IMR-90 (cell line): ENCODE measurements at regions not wholly inside any gene's neighbourhood (a gene's known extent, or its start where the extent isn't known, plus 50 kb on each side); places are given as distances from the start of the nearest gene placed in this dataset.

Source experiments
- ATAC-seq: fragments of 200-7000 bp; cut with Tn5 transposase; 2 replicates; pipeline ENCODE4 v1.9.1; 2020; ENCODE audit warnings: low read depth, mild to moderate bottlenecking, moderate library complexity
- BruUV-seq: library from RNA; stranded (reverse); fragments of 400-500 nt; replicated peaks from 2 replicates; lab custom pipeline; 2021; lab: Mats Ljungman, UMichigan
- CTCF ChIA-PET: fragments of 300-600 bp; formaldehyde crosslinking; extraction: SDS; loops from one replicate; lab custom pipeline; 2021; ENCODE audit warnings: antibody characterized with exemption; lab: Yijun Ruan, JAX
- POLR2A ChIA-PET: fragments of 300-600 bp; sonication (Branson Sonifier 250); formaldehyde crosslinking; loops from one replicate; lab custom pipeline; 2022; ENCODE audit warnings: antibody characterized with exemption; ENCODE audit not compliant: unreplicated experiment; lab: Charles Lee
- DNase-seq: peaks from one replicate; pipeline ENCODE4 v3.0.0; 2013
- H2AFZ ChIP-seq: replicated peaks from 2 replicates; pipeline ENCODE3; 2013; ENCODE audit warnings: low read length, mild to moderate bottlenecking; ENCODE audit not compliant: poor library complexity
- H2AK5ac ChIP-seq: 2 replicates; pipeline ENCODE4 v1.6.1; 2013; ENCODE audit warnings: low read depth, low read length, inconsistent platforms
- H2AK9ac ChIP-seq: replicated peaks from 2 replicates; pipeline ENCODE3; 2013; ENCODE audit warnings: mild to moderate bottlenecking, low read depth, low read length, moderate library complexity; ENCODE audit not compliant: poor library complexity
- H2BK120ac ChIP-seq: 2 replicates; pipeline ENCODE4 v1.6.1; 2013; ENCODE audit warnings: low read depth, low read length, inconsistent platforms
- H2BK15ac ChIP-seq: 3 replicates; pipeline ENCODE4 v1.6.1; 2013; ENCODE audit warnings: low read depth, low read length, inconsistent platforms
- H2BK20ac ChIP-seq: 2 replicates; pipeline ENCODE4 v1.6.1; 2013; ENCODE audit warnings: low read depth, mild to moderate bottlenecking, inconsistent platforms, low read length, moderate library complexity
- H2BK5ac ChIP-seq: 2 replicates; pipeline ENCODE4 v1.6.1; 2013; ENCODE audit warnings: mild to moderate bottlenecking, low read depth, low read length, inconsistent platforms; ENCODE audit not compliant: poor library complexity, severe bottlenecking
- H3K14ac ChIP-seq: replicated peaks from 2 replicates; pipeline ENCODE4 v1.6.1; 2013; ENCODE audit warnings: low read depth, low read length, inconsistent platforms
- H3K18ac ChIP-seq: 2 replicates; pipeline ENCODE4 v1.6.1; 2013; ENCODE audit warnings: low read depth, low read length, control low read depth
- H3K23ac ChIP-seq: 2 replicates; pipeline ENCODE4 v1.6.1; 2013; ENCODE audit warnings: low read depth, low read length, inconsistent platforms
- H3K27ac ChIP-seq: 2 replicates; pipeline ENCODE4 v1.5.1; 2013; ENCODE audit warnings: mild to moderate bottlenecking, control low read depth, low read length; ENCODE audit not compliant: insufficient read depth
- H3K27me3 ChIP-seq: 2 replicates; pipeline ENCODE4 v1.6.1; 2013; ENCODE audit warnings: low read length; ENCODE audit not compliant: control insufficient read depth, insufficient read depth
- H3K36me3 ChIP-seq: 2 replicates; pipeline ENCODE4 v1.6.1; 2013; ENCODE audit warnings: low read length, mixed read lengths; ENCODE audit not compliant: control insufficient read depth, insufficient read depth
- H3K4ac ChIP-seq: 2 replicates; pipeline ENCODE4 v1.6.1; 2013; ENCODE audit warnings: low read depth, low read length, inconsistent platforms
- H3K4me1 ChIP-seq: 2 replicates; pipeline ENCODE4 v1.6.1; 2013; ENCODE audit warnings: low read length, mixed read lengths; ENCODE audit not compliant: control insufficient read depth, insufficient read depth
- H3K4me2 ChIP-seq: 2 replicates; pipeline ENCODE4 v1.6.1; 2013; ENCODE audit warnings: low read depth, mild to moderate bottlenecking, control low read depth, low read length, moderate library complexity
- H3K4me3 ChIP-seq: 2 replicates; pipeline ENCODE4 v1.5.1; 2013; ENCODE audit warnings: low read depth, mild to moderate bottlenecking, control low read depth, low read length, moderate library complexity; ENCODE audit not compliant: insufficient read depth
- H3K56ac ChIP-seq: 2 replicates; pipeline ENCODE4 v1.6.1; 2013; ENCODE audit warnings: low read length, inconsistent platforms; ENCODE audit not compliant: insufficient read depth; ENCODE audit errors: extremely low read depth
- H3K79me1 ChIP-seq, 2 experiments: 2 replicates each; pipeline ENCODE4 v1.6.1; 2013; ENCODE audit warnings: low read length in 2 of 2, inconsistent platforms in 1 of 2, low read depth in 1 of 2
- H3K9ac ChIP-seq: 2 replicates; pipeline ENCODE4 v1.6.1; 2013; ENCODE audit warnings: low read depth, low read length, control low read depth
- H3K9me1 ChIP-seq: 2 replicates; pipeline ENCODE4 v1.6.1; 2013; ENCODE audit warnings: low read length, inconsistent platforms; ENCODE audit not compliant: insufficient read depth
- H3K9me3 ChIP-seq: 2 replicates; pipeline ENCODE4 v1.6.1; 2013; ENCODE audit warnings: low read length; ENCODE audit not compliant: control insufficient read depth, insufficient read depth
- H4K20me1 ChIP-seq: 2 replicates; pipeline ENCODE4 v1.6.1; 2013; ENCODE audit warnings: low read length, inconsistent platforms; ENCODE audit not compliant: insufficient read depth
- H4K5ac ChIP-seq: 2 replicates; pipeline ENCODE4 v1.6.1; 2013; ENCODE audit warnings: mild to moderate bottlenecking, low read depth, low read length, control low read depth
- H4K8ac ChIP-seq, 2 experiments: 2 replicates each; pipeline ENCODE4 v1.6.1; 2013; ENCODE audit warnings: low read depth in 2 of 2, low read length in 2 of 2, control low read depth in 1 of 2, inconsistent platforms in 1 of 2
- H4K91ac ChIP-seq: 2 replicates; pipeline ENCODE4 v1.6.1; 2013; ENCODE audit warnings: low read depth, low read length, inconsistent platforms; ENCODE audit not compliant: insufficient read depth
- CEBPB ChIP-seq: IDR thresholded peaks from 2 replicates; pipeline ENCODE4 v1.6.1; 2012; ENCODE audit warnings: low read depth, low read length, improper control_type of control experiment
- FOS ChIP-seq: fragments of 150-350 bp; IDR thresholded peaks from 2 replicates; pipeline ENCODE4 v1.6.1; 2016; ENCODE audit warnings: low read depth, low read length
- MAFK ChIP-seq: IDR thresholded peaks from 2 replicates; pipeline ENCODE4 v1.6.1; 2012; ENCODE audit warnings: low read depth, low read length, improper control_type of control experiment
- MAZ ChIP-seq: IDR thresholded peaks from 2 replicates; pipeline ENCODE4 v1.6.1; 2012; ENCODE audit warnings: low read depth, mild to moderate bottlenecking, low read length, improper control_type of control experiment, moderate library complexity, borderline replicate concordance
- NFE2L2 ChIP-seq: fragments of 150-350 bp; IDR thresholded peaks from 2 replicates; pipeline ENCODE4 v1.6.1; 2016; ENCODE audit warnings: low read depth, mild to moderate bottlenecking, low read length
- POLR2A ChIP-seq: IDR thresholded peaks from 2 replicates; pipeline ENCODE4 v1.6.1; 2012; ENCODE audit warnings: mild to moderate bottlenecking, low read depth, low read length
- RAD21 ChIP-seq: IDR thresholded peaks from 2 replicates; pipeline ENCODE4 v1.6.1; 2012; ENCODE audit warnings: low read length, improper control_type of control experiment
- RCOR1 ChIP-seq: IDR thresholded peaks from 2 replicates; pipeline ENCODE4 v1.6.1; 2012; ENCODE audit warnings: mild to moderate bottlenecking, low read length, improper control_type of control experiment; ENCODE audit not compliant: insufficient replicate concordance
- SMC3 ChIP-seq: fragments of 150-350 bp; IDR thresholded peaks from 2 replicates; pipeline ENCODE4 v1.6.1; 2016; ENCODE audit warnings: low read depth, mild to moderate bottlenecking, antibody characterized with exemption, low read length, moderate library complexity
- WGBS, 2 experiments: methylation state at CpG; one replicate each; pipeline versions ENCODE4 v1.1.5 to v1.1.7; 2013; ENCODE audit warnings: missing lambda C conversion rate in 2 of 2; ENCODE audit not compliant: insufficient read length in 1 of 2; ENCODE audit errors: extremely low coverage in 2 of 2; 5-methylcytosine and 5-hydroxymethylcytosine counted together
- dilution Hi-C: fragments of 300-500 bp; cut with HindIII; formaldehyde crosslinking; loops from one replicate; pipeline ENCODE4 v1.14.3; 2018; ENCODE audit warnings: low sequenced_read_pairs; ENCODE audit not compliant: unreplicated experiment
- in situ Hi-C: fragments of 300-500 bp; cut with MboI; formaldehyde crosslinking; loops from 3 replicates; pipeline ENCODE4 v1.14.3; 2019; ENCODE audit warnings: low sequenced_read_pairs, inconsistent platforms, mixed read lengths
- intact Hi-C: fragments of 100-400 bp; cut with micrococcal nuclease; formaldehyde crosslinking; loops from 2 replicates; pipeline ENCODE4 v1.10.0; 2022

DNA sequence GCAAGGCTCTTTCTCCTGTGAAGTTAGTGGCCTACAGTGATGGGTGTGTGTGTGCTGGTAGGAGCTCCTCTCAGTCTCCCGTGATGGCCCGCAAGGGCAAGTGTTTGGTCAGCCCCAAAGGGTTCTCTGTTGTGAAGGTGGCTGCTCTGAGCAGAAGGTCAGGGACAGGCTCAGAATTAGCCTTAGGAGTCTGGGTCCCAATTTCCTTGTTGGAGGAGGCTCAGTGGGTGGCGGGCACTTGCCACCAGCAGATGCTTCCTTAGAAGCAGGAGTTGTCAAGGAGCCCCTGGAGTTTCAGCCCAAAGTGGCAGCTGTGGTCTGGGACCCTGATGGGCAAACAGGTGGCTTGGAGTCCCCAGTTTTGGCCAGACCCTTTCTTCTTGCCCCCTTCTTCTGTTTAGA lies 154.4 kb downstream of the MACROH2A1 start:
- Histone ChIP-seq H4K5ac (no peak overlapping the region), H3K18ac (no peak overlapping the region), H3K4me3 (no peak overlapping the region), H4K8ac (peak overlapping the region in 1 of 2 experiments; percentile 24; a peak in 2 of 4 replicates), H3K9me3 (no peaks in the 10 kb centered on the region), H3K9me1 (peaks cover 48% of the 10 kb centered on the region), H3K4me1 (peaks cover 55% of the 10 kb centered on the region), H3K14ac (peak overlapping the region; percentile 51; the same call in 1 of the 2 replicates), H2AK5ac (peak overlapping the region; percentile 76), H3K27me3 (no peaks in the 10 kb centered on the region), H3K56ac (no peak overlapping the region), H3K4ac (peak overlapping the region; percentile 83), H3K79me1 (peaks cover 0 to 38% of the 10 kb centered on the region in 2 experiments; a peak in 2 of 4 replicates), H3K4me2 (no peak overlapping the region), H2AK9ac (no peak overlapping the region), H4K91ac (peak overlapping the region; percentile 61), H4K20me1 (no peaks in the 10 kb centered on the region), H2BK5ac (no peak overlapping the region), H3K27ac (no peak overlapping the region), H3K9ac (no peak overlapping the region), H2BK20ac (peak overlapping the region; percentile 99), H2BK120ac (peak overlapping the region; percentile 89), H3K36me3 (no peaks in the 10 kb centered on the region), H2BK15ac (peak overlapping the region; percentile 90; the same call in 2 of the 3 replicates), H2AFZ (no peak overlapping the region), H3K23ac (no peak overlapping the region)
- dilution Hi-C loops: no loop called here
- ChIA-PET CTCF (no interaction called here), POLR2A (no interaction called here)
- in situ Hi-C loops: no loop called here
- no peak for DNase-seq
- WGBS, 2 experiments: 100% methylated on average over 1 of the region's 3 CpGs; no CpG with 5 or more reads in 1 of the 2 experiments
- intact Hi-C loops: no loop called here
- no TSS peak for BruUV-seq
- TF ChIP-seq MAFK (no peak), MAZ (no peak), SMC3 (no peak), NFE2L2 (no peak), FOS (no peak), CEBPB (no peak), POLR2A (no peak), RCOR1 (no peak), RAD21 (no peak)
- no peak for ATAC-seq
